BLaER1 treated with 17β-estradiol and CSF1 and Interleukin-3, amounts not matched to agents 10 nM and 100 nM (cell line): ENCODE measurements at regions not wholly inside any gene's neighbourhood (a gene's known extent, or its start where the extent isn't known, plus 50 kb on each side); places are given as distances from the start of the nearest gene placed in this dataset.
"Not testable (repeated sequence)": the region's sequence is repeated elsewhere in the genome, so short reads cannot be mapped to it uniquely, and the experiment has no call there.

Experiments
- H3K27ac ChIP-seq, 11 experiments: shearing (Covaris generic); formaldehyde crosslinking; 2 replicates each; pipeline ENCODE4 v1.8.1; 2022
- H3K27me3 ChIP-seq, 11 experiments: shearing (Covaris generic); formaldehyde crosslinking; 2 replicates each; pipeline ENCODE4 v1.8.1; 2022
- H3K36me3 ChIP-seq, 11 experiments: shearing (Covaris generic); formaldehyde crosslinking; 2 replicates each; pipeline ENCODE4 v1.8.1; 2022
- H3K4me1 ChIP-seq, 10 experiments: shearing (Covaris generic); formaldehyde crosslinking; 2 replicates each; pipeline ENCODE4 v1.8.1; 2022
- H3K4me2 ChIP-seq, 11 experiments: shearing (Covaris generic); formaldehyde crosslinking; 2 replicates each; pipeline ENCODE4 v1.8.1; 2022
- H3K4me3 ChIP-seq, 10 experiments: shearing (Covaris generic); formaldehyde crosslinking; 2 replicates each; pipeline ENCODE4 v1.8.1; 2022
- H3K9ac ChIP-seq, 11 experiments: shearing (Covaris generic); formaldehyde crosslinking; 2 replicates each; pipeline ENCODE4 v1.8.1; 2022
- H3K9me3 ChIP-seq, 11 experiments: shearing (Covaris generic); formaldehyde crosslinking; replicated peaks in 1 of 11; 2 replicates each; pipeline ENCODE4 v1.8.1; 2022
- H4K20me1 ChIP-seq, 11 experiments: shearing (Covaris generic); formaldehyde crosslinking; 2 replicates each; pipeline ENCODE4 v1.8.1; 2022
- Cebpa-rat ChIP-seq, 11 experiments: shearing (Covaris generic); IDR thresholded peaks; 2 replicates each; pipeline ENCODE4 v1.8.1; 2022

DNA sequence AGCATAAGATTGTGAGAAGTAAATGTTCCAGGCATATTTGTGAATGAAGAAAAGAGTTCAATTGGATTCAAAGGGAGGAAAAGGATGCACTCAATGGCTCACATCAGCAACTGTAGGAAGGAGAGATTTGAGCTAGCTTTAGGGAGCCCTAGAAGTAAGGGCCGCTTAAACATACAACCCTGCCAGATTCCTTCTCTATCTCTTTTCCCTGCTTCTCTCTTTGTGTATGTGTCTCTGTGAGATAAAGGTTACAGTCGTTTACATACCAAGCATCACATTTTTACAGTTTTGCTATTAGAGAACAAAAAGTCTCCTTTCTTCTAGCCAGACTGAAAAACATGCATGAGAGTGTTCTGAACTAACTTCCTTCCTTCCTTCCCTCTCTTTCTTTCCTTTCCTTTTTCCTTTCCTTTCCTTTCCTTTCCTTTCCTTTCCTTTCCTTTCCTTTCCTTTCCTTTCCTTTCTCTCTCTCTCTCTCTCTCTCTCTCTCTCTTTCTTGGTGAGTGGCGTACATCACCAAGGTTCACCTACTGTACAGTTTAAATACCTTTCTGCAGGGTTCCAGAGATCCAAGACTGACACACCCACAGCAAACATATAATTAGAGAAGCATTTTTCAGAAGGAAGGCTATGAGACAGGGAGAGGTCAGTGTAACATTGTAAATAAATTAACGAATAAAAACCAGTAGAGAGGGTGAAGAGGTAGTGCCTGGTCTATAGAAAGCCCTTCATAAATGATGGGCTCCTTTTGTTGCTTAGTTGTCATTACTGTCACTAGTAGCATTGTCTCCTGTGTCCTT, 240.4 kb downstream of the ARL4A start:
- Histone ChIP-seq H3K9ac (no peak overlapping the region), H4K20me1 (no peaks in the 10 kb centered on the region), H3K27me3 (no peaks in the 10 kb centered on the region), H3K4me3 (no peak overlapping the region), H3K27ac (no peak overlapping the region), H3K4me1 (no peaks in the 10 kb centered on the region), H3K9me3 (no peaks in the 10 kb centered on the region), H3K36me3 (no peaks in the 10 kb centered on the region), H3K4me2 (no peak overlapping the region)
- no peak for TF ChIP-seq Cebpa-rat (IDR thresholded peaks at IDR 0.05)

DNA sequence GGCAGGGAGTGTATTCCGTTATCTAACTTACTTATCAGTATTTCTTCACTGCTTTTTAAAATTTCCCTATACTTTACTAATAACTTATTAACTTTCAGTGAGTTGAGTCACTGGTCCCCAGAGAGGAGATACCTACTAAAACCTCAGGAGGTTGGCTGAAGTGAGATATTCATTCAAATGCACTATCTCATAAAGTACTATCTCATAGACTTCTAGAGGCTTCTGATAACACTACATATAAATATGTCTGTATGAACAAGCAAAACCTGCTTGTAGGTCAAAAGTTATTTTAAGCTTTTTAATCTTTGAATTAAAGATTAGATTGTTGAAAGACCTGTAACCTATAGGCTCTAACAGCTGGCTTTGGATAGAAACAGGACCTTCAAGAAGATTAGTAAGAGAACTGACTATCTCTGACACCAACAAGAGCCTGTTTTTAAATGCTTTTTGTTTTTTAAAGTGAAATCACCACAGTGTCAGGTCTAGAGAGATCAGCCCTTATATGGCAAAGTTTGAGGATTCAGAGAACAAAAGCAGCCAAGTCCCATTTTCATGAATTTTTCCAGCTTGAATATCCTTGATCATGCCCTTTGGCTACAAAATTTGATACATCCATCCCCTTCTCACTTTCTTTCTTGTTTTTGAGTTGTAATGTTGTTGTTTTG, 242.2 kb downstream of the ARL4A start:
- no peak overlapping the region for H3K4me3 ChIP-seq
- H3K4me1 ChIP-seq = no peaks in the 10 kb centered on the region

DNA sequence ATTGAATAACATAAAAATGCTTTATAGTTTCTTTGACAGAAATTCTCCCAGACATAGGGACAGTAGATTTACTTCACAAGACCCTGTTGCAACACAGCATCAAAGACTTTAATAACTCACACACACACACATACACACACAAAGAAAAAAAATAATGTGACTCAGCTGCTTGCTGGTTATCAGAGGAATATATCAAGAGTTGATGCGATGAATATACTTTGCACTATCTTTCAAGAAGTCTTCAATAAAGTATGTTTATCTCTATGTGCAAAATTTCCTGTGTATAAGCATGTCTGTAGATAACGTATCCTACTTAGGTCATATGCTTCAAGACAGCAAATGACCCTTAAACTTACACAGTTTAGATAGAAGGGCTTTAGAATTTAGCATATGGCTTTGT, 243.1 kb downstream of the ARL4A start:
- Histone ChIP-seq H3K4me3 (no peak overlapping the region), H3K9me3 (no peaks in the 10 kb centered on the region), H3K4me2 (no peak overlapping the region), H4K20me1 (no peaks in the 10 kb centered on the region), H3K27ac (no peak overlapping the region), H3K36me3 (no peaks in the 10 kb centered on the region), H3K9ac (no peak overlapping the region), H3K27me3 (no peaks in the 10 kb centered on the region), H3K4me1 (no peaks in the 10 kb centered on the region)
- TF ChIP-seq Cebpa-rat (IDR thresholded peaks at IDR 0.05) = no peak

More for the DNA sequence above, 242.2 kb downstream of the ARL4A start:
- H3K4me2 ChIP-seq = no peak overlapping the region
- no peak overlapping the region for H3K27ac ChIP-seq
- H4K20me1 ChIP-seq = no peaks in the 10 kb centered on the region
- no peak for TF ChIP-seq Cebpa-rat (IDR thresholded peaks at IDR 0.05)
- H3K9ac ChIP-seq = no peak overlapping the region
- no peaks in the 10 kb centered on the region for H3K9me3 ChIP-seq
- no peaks in the 10 kb centered on the region for H3K27me3 ChIP-seq
- H3K36me3 ChIP-seq = no peaks in the 10 kb centered on the region

DNA sequence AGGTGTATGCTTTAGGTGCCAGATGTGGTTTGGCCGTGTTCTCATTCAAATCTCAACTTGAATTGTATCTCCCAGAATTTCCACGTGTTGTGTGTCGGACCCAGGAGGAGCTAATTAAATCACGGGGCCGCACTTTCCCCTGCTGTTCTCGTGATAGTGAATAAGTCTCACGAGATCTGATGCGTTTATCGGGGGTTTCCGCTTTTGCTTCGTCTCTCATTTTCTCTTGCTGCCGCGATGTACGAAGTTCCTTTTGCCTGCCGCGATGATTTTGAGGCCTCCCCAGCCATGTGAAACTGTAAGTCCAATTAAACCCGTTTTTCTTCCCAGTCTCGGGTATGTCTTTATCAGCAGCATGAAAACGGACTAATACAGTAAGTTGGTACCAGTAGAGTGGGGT, 244.0 kb downstream of the ARL4A start:
- not testable (repeated sequence) for H3K9me3 ChIP-seq, H4K20me1 ChIP-seq, H3K4me1 ChIP-seq, H3K27me3 ChIP-seq, H3K4me3 ChIP-seq, H3K4me2 ChIP-seq, H3K27ac ChIP-seq, H3K9ac ChIP-seq, H3K36me3 ChIP-seq

DNA sequence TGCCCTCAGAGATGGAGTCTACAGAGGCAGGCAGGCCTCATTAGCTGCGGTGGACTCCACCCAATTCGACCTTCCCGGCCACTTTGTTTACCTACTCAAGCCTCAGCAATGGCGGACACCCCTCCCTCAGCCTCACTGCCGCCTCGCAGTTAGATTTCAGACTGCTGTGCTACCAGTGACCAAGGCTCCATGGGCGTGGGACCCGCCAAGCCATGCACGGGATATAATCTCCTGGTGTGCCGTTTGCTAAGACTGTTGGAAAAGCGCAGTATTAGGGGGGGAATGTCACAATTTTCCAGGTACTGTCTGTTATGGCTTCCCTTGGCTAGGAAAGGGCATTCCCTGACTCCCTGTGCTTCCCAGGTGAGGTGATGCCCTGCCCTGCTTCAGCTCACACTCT, 252.3 kb downstream of the ARL4A start:
- Histone ChIP-seq H4K20me1 (no peaks in the 10 kb centered on the region), H3K4me1 (no peaks in the 10 kb centered on the region), H3K27me3 (no peaks in the 10 kb centered on the region), H3K4me2 (no peak overlapping the region), H3K4me3 (no peak overlapping the region), H3K9ac (no peak overlapping the region), H3K27ac (no peak overlapping the region), H3K9me3 (peaks cover 0 to 6% (median 0%) of the 10 kb centered on the region in 11 experiments; a peak in 4 of 22 replicates), H3K36me3 (no peaks in the 10 kb centered on the region)
- no peak for TF ChIP-seq Cebpa-rat (IDR thresholded peaks at IDR 0.05)

DNA sequence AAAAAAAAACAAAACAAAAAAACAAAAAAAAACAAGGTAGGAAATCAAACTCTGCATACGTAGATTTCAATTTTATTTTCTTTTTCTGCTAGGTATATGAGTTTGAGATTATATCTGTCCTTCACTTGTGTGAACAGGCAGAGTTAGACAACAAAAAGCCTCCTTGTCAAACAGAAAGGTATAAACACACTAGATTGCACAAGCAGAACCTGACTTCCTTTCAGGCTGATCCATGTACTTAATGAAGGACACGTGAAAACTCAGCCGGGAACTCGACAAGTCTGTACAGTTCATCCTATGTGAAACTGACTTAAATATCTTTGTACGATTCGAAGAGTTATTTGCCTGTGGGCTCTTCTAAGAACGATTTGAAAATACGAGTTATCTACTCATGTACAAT, 254.1 kb downstream of the ARL4A start:
- Histone ChIP-seq H4K20me1 (no peaks in the 10 kb centered on the region), H3K27ac (no peak overlapping the region), H3K9ac (no peak overlapping the region), H3K9me3 (peaks cover 0 to 6% (median 0%) of the 10 kb centered on the region in 11 experiments; a peak in 4 of 22 replicates), H3K4me2 (no peak overlapping the region), H3K27me3 (no peaks in the 10 kb centered on the region), H3K4me3 (no peak overlapping the region), H3K4me1 (no peaks in the 10 kb centered on the region), H3K36me3 (no peaks in the 10 kb centered on the region)
- TF ChIP-seq Cebpa-rat (IDR thresholded peaks at IDR 0.05) = no peak

DNA sequence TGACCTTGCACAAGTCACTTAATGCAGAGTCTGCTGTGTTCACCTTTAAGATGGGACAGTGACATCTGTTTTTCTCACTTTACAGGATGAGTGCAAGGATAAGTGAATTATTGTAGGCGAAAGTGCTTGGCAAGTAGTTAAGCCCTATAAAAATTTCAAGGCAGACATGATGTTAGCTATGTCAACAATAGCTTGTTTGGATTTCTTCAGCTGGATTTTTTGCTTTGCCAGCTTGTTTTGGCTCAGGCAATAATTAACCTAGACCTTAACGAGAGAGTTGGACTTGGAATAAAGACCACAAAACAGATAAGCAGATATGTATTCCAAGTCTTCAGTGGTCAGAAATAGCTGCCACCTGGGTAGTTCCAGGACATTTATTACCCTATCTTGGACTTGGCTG, 255.2 kb downstream of the ARL4A start:
- Histone ChIP-seq H3K9ac (no peak overlapping the region), H3K4me3 (no peak overlapping the region), H3K9me3 (peaks cover 0 to 6% (median 0%) of the 10 kb centered on the region in 11 experiments; a peak in 4 of 22 replicates), H3K4me1 (no peaks in the 10 kb centered on the region), H3K36me3 (no peaks in the 10 kb centered on the region), H3K27me3 (no peaks in the 10 kb centered on the region), H4K20me1 (no peaks in the 10 kb centered on the region), H3K4me2 (no peak overlapping the region), H3K27ac (no peak overlapping the region)
- no peak for TF ChIP-seq Cebpa-rat (IDR thresholded peaks at IDR 0.05)

DNA sequence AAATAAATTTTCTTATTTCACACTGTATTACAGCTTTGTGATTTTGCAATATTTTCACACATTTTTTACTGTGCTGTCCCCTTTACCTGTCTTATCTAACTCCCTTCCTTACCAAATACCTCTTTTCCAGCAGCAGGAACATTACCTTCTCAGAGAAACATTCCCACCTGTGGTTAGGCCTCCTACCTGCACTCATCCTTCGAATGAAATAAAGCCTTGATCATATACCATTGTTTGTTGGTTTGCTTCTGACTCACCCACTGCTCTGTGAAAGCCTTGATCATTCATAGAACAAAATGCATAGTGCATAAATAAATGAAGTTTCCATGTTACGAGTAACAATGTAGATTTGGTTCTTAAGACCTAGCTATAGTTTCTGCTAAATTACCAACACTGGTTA, 256.3 kb downstream of the ARL4A start:
- Histone ChIP-seq H3K4me1 (no peaks in the 10 kb centered on the region), H3K36me3 (no peaks in the 10 kb centered on the region), H3K9ac (no peak overlapping the region), H3K9me3 (peaks cover 0 to 6% (median 0%) of the 10 kb centered on the region in 11 experiments; a peak in 4 of 22 replicates), H4K20me1 (no peaks in the 10 kb centered on the region), H3K4me3 (no peak overlapping the region), H3K4me2 (no peak overlapping the region), H3K27ac (no peak overlapping the region), H3K27me3 (no peaks in the 10 kb centered on the region)
- TF ChIP-seq Cebpa-rat (IDR thresholded peaks at IDR 0.05) = no peak

DNA sequence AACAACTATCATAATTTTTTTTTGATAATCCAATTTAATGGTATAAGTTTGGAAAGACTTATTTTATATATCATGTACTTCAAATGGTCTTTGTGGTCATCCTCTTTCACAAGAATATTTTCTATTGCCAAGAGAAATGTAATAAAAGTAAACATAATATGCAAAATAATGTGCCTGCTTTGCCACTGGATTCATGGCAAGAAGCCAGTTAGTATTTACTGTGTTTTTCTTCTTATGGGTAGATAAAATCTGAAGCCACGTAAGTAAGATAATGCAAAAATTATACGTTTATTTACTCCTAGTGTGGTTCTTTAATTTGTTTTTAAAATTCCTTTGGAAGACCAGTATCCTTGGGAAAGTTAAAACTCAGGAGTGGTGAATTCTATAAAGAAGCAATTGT, 258.5 kb downstream of the ARL4A start:
- Histone ChIP-seq H4K20me1 (no peaks in the 10 kb centered on the region), H3K4me1 (no peaks in the 10 kb centered on the region), H3K4me3 (no peak overlapping the region), H3K4me2 (no peak overlapping the region), H3K9me3 (no peaks in the 10 kb centered on the region), H3K9ac (no peak overlapping the region), H3K27me3 (no peaks in the 10 kb centered on the region), H3K27ac (no peak overlapping the region), H3K36me3 (no peaks in the 10 kb centered on the region)
- TF ChIP-seq Cebpa-rat (IDR thresholded peaks at IDR 0.05) = no peak

DNA sequence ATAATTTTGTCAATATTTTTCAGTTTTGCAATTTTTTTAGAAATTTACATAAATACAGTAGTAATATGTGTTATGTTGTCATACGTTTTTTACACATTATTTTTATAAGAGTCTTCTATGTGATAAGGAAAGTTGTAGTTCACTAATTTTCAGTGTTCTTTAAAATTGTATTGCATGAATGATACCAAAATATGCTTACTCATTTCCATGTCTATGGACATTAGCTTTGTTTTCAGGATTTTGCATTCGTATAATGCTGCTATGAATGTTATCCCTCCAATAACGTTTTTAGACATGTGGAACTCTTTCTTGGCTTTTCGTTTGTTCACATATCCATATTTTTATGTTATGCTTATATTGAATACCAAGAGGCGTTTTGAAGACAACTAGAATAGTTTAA, 260.0 kb downstream of the ARL4A start:
- no peaks in the 10 kb centered on the region for H3K27me3 ChIP-seq
- no peak for TF ChIP-seq Cebpa-rat (IDR thresholded peaks at IDR 0.05)
- H3K4me3 ChIP-seq = no peak overlapping the region
- H4K20me1 ChIP-seq = no peaks in the 10 kb centered on the region
- no peaks in the 10 kb centered on the region for H3K4me1 ChIP-seq
- H3K27ac ChIP-seq = no peak overlapping the region
- no peaks in the 10 kb centered on the region for H3K36me3 ChIP-seq
- H3K9me3 ChIP-seq = no peaks in the 10 kb centered on the region
- H3K4me2 ChIP-seq = no peak overlapping the region
- H3K9ac ChIP-seq = no peak overlapping the region
